Neural progenitor cell (in vitro differentiated cells): ENCODE measurements at regions not wholly inside any gene's neighbourhood (a gene's known extent, or its start where the extent isn't known, plus 50 kb on each side); places are given as distances from the start of the nearest gene placed in this dataset.

Source experiments
- CTCF ChIP-seq: fragments of 200-600 bp; sonication (generic); IDR thresholded peaks from 2 replicates; pipeline ENCODE4 v1.5.1; 2017; ENCODE audit warnings: antibody characterized with exemption, mild to moderate bottlenecking
- EZH2 ChIP-seq: fragments of 200-600 bp; sonication (generic); IDR thresholded peaks from 2 replicates; pipeline ENCODE4 v1.6.1; 2017; ENCODE audit warnings: antibody characterized with exemption, mild to moderate bottlenecking, moderate library complexity

GRCh38 chr13:37365496-37365895 lies 233.1 kb downstream of the POSTN start:
- TF ChIP-seq CTCF: no peak
- TF ChIP-seq EZH2: no peak
